Erythroblast (primary cell): ENCODE measurements at regions not wholly inside any gene's neighbourhood (a gene's known extent, or its start where the extent isn't known, plus 50 kb on each side); places are given as distances from the start of the nearest gene placed in this dataset.

Experiments used
- GATA1 ChIP-seq: IDR thresholded peaks from 2 replicates; pipeline ENCODE4 v1.6.1; 2011; ENCODE audit warnings: low read depth, mild to moderate bottlenecking, control low read depth, low read length, moderate library complexity
- POLR2A ChIP-seq: IDR thresholded peaks from 2 replicates; pipeline ENCODE4 v1.6.1; 2011; ENCODE audit warnings: mild to moderate bottlenecking, low read length

DNA sequence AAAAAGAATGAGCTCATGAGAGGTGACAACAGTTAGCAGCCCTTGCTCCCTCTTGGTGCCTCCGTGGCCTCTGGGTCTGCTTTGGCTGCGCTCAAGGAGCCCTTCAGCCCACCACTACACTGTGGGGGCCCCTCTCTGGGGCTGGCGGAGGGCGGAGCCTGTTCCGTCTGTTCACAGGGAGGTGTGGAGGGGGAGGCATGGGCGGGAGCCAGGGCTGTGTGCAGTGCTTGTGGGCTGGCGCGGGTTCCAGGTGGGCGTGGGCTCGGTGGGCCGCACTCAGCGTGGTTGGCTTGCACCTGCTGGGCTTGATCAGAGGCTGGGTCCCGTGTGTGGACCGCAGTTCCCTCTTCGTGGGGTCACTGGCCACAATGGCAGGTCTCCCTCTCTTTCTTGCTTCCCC lies 953.4 kb upstream of the PRR20A start:
- TF ChIP-seq POLR2A (no peak), GATA1 (no peak)
